Hepatic stellate cell (primary cell): ENCODE measurements at regions not wholly inside any gene's neighbourhood (a gene's known extent, or its start where the extent isn't known, plus 50 kb on each side); places are given as distances from the start of the nearest gene placed in this dataset.

Experiments
- DNase-seq: peaks from one replicate; pipeline ENCODE4 v3.0.0; 2011; ENCODE audit warnings: low spot score

- no peak for DNase-seq
Observed at GRCh38 chr10:71145352-71145945, 66.9 kb upstream of the UNC5B start.

- no peak for DNase-seq
Observed at GRCh38 chr10:71150796-71151195, 61.6 kb upstream of the UNC5B start.

GRCh38 chr10:71152043-71152442, 60.3 kb upstream of the UNC5B start:
- no peak for DNase-seq

- no peak for DNase-seq
Observed at GRCh38 chr10:71156436-71156835, 55.9 kb upstream of the UNC5B start.

- no peak for DNase-seq
Observed at GRCh38 chr10:71157435-71157834, 54.9 kb upstream of the UNC5B start.

- no peak for DNase-seq
Observed at GRCh38 chr10:71158251-71158650, 54.1 kb upstream of the UNC5B start.

GRCh38 chr10:71158902-71159301, 53.5 kb upstream of the UNC5B start:
- DNase-seq, result no peak

- DNase-seq, result no peak
Observed at GRCh38 chr10:71159892-71160291, 52.5 kb upstream of the UNC5B start.

GRCh38 chr10:71161425-71161824, 50.9 kb upstream of the UNC5B start:
- DNase-seq, result no peak
